K562 (cell line): ENCODE measurements at regions not wholly inside any gene's neighbourhood (a gene's known extent, or its start where the extent isn't known, plus 50 kb on each side); places are given as distances from the start of the nearest gene placed in this dataset.

Experiments used
- ATAC-seq: fragments of 200-7000 bp; cut with Tn5 transposase; 3 replicates; pipeline ENCODE4 v1.9.1; 2020; ENCODE audit warnings: moderate library complexity
- BruUV-seq: library from RNA; stranded (reverse); fragments of 400-500 nt; replicated peaks from 2 replicates; lab custom pipeline; 2021; lab: Mats Ljungman, UMichigan
- CTCF ChIA-PET: fragments of 300-600 bp; formaldehyde crosslinking; extraction: SDS; loops from one replicate; lab custom pipeline; 2021; ENCODE audit warnings: low intra/inter-chr PET ratio; lab: Yijun Ruan, JAX
- POLR2A ChIA-PET: fragments of 300-600, 350-650 bp; sonication (Branson Sonifier 250); formaldehyde crosslinking; extraction: SDS; loops from one replicate; lab custom pipeline; 2021; ENCODE audit warnings: antibody characterized with exemption, inconsistent platforms; lab: Yijun Ruan, JAX
- DNase-seq, 4 experiments: peaks; one replicate each; pipeline versions ENCODE4 v3.0.0 to v3.0.0-alpha.2; 2011 to 2018; ENCODE audit warnings: low spot score in 3 of 4, mixed read lengths in 3 of 4; ENCODE audit errors: extremely low read depth in 1 of 4
- FAIRE-seq: peaks from 2 replicates; lab custom pipeline; 2011; peaks lifted over from hg19 to GRCh38; lab: Jason Lieb, UNC
- H2AFZ ChIP-seq: 2 replicates; pipeline ENCODE4 v1.6.0; 2011; ENCODE audit warnings: low read depth, low read length, control low read depth, inconsistent platforms
- H3K27ac ChIP-seq: fragments of 200-600 bp; 3 replicates; pipeline ENCODE4 v1.8.0; 2011; ENCODE audit warnings: low read depth, mild to moderate bottlenecking, control low read depth, inconsistent platforms, low read length, moderate library complexity, mixed read lengths; ENCODE audit errors: extremely low read depth
- H3K27me3 ChIP-seq, 2 experiments: fragments of 300-600 bp in 1 of 2; 2 replicates in 1 of 2; 3 replicates in 1 of 2; pipeline versions ENCODE4 v1.6.0 to v1.8.0; 2011; ENCODE audit warnings: inconsistent platforms in 2 of 2, low read length in 2 of 2, mild to moderate bottlenecking in 1 of 2, mixed read lengths in 1 of 2, moderate library complexity in 1 of 2; ENCODE audit not compliant: control insufficient read depth in 2 of 2, insufficient read depth in 2 of 2
- H3K36me3 ChIP-seq: fragments of 300-600 bp; 3 replicates; pipeline ENCODE4 v1.8.0; 2011; ENCODE audit warnings: mild to moderate bottlenecking, low read length, inconsistent platforms; ENCODE audit not compliant: control insufficient read depth, insufficient read depth
- H3K4me1 ChIP-seq, 2 experiments: fragments of 200-600 bp in 1 of 2; replicated peaks in 1 of 2; 2 replicates in 1 of 2; 3 replicates in 1 of 2; pipeline versions ENCODE4 v1.5.1 to v1.8.0; 2011; ENCODE audit warnings: inconsistent platforms in 2 of 2, low read length in 2 of 2, mild to moderate bottlenecking in 1 of 2, mixed read lengths in 1 of 2, moderate library complexity in 1 of 2; ENCODE audit not compliant: control insufficient read depth in 2 of 2, insufficient read depth in 2 of 2
- H3K4me2 ChIP-seq: 2 replicates; pipeline ENCODE4 v1.6.1; 2011; ENCODE audit warnings: low read length, control low read depth, inconsistent platforms, mixed read lengths; ENCODE audit not compliant: insufficient read depth
- H3K4me3 ChIP-seq: fragments of 200-600 bp; sonication (generic), shearing (Covaris generic); 2 replicates; pipeline ENCODE4 v1.5.1; 2016; ENCODE audit warnings: control low read depth, inconsistent platforms
- H3K79me2 ChIP-seq: fragments of 200-600 bp; 3 replicates; pipeline ENCODE4 v1.8.0; 2011; ENCODE audit warnings: low read length, inconsistent platforms; ENCODE audit not compliant: control insufficient read depth, insufficient read depth
- H3K9ac ChIP-seq, 2 experiments: 2 replicates each; pipeline versions ENCODE4 v1.6.0 to v1.6.1; 2011; ENCODE audit warnings: low read depth in 2 of 2, low read length in 2 of 2, control low read depth in 1 of 2, inconsistent platforms in 1 of 2, mild to moderate bottlenecking in 1 of 2, mixed read lengths in 1 of 2; ENCODE audit not compliant: insufficient read depth in 1 of 2
- H3K9me1 ChIP-seq: one replicate; pipeline ENCODE4 v1.6.0; 2011; ENCODE audit warnings: inconsistent platforms, mild to moderate bottlenecking, low read length, moderate library complexity; ENCODE audit not compliant: control insufficient read depth, insufficient read depth
- H3K9me3 ChIP-seq: replicated peaks from 2 replicates; pipeline ENCODE4 v1.5.1; 2011; ENCODE audit warnings: low read depth, low read length, inconsistent platforms; ENCODE audit not compliant: control insufficient read depth, insufficient read depth
- H4K20me1 ChIP-seq: replicated peaks from 2 replicates; pipeline ENCODE4 v1.6.1; 2011; ENCODE audit warnings: low read length, inconsistent platforms, mixed read lengths; ENCODE audit not compliant: control insufficient read depth, insufficient read depth
- RBM15 ChIP-seq: fragments of 200-400 bp; formaldehyde crosslinking; IDR thresholded peaks from 2 replicates; pipeline ENCODE4 v1.6.1; 2018; ENCODE audit warnings: mild to moderate bottlenecking, low read length, moderate library complexity; ENCODE audit not compliant: insufficient read depth
- TOE1 ChIP-seq, 2 experiments: fragments of 450-650 bp in 1 of 2; sonication (generic) in 1 of 2; formaldehyde crosslinking in 1 of 2; IDR thresholded peaks; 2 replicates each; pipeline versions ENCODE4 v1.7.1 to v1.8.0; 2016 to 2022; ENCODE audit warnings: borderline replicate concordance in 2 of 2, mild to moderate bottlenecking in 2 of 2, antibody characterized with exemption in 1 of 2, inconsistent platforms in 1 of 2, low read depth in 1 of 2, missing genetic modification reagents in 1 of 2, moderate library complexity in 1 of 2
- ZBTB17 ChIP-seq: fragments of 450-650 bp; formaldehyde crosslinking; IDR thresholded peaks from 2 replicates; pipeline ENCODE4 v1.4.0; 2020; ENCODE audit warnings: mild to moderate bottlenecking
- ZFP36 ChIP-seq: fragments of 150-350 bp; IDR thresholded peaks from 2 replicates; pipeline ENCODE4 v1.6.1; 2018; ENCODE audit warnings: low read length, low read depth; ENCODE audit not compliant: partially characterized antibody
- ZNF217 ChIP-seq: sonication (generic); formaldehyde crosslinking; IDR thresholded peaks from 2 replicates; pipeline ENCODE4 v1.8.0; 2022; ENCODE audit warnings: mild to moderate bottlenecking, missing genetic modification reagents
- ZNF263 ChIP-seq: sonication (generic); formaldehyde crosslinking; IDR thresholded peaks from 2 replicates; pipeline ENCODE4 v1.8.0; 2022; ENCODE audit warnings: mild to moderate bottlenecking, missing genetic modification reagents, borderline replicate concordance
- ZNF324 ChIP-seq: fragments of 250-450 bp; sonication (Bioruptor Pico); IDR thresholded peaks from 2 replicates; pipeline ENCODE4 v1.4.0; 2020; ENCODE audit warnings: mild to moderate bottlenecking
- ZNF696 ChIP-seq: fragments of 250-450 bp; sonication (Bioruptor Pico); conservative IDR thresholded peaks from 2 replicates; pipeline ENCODE4 v1.4.0; 2020; ENCODE audit warnings: mild to moderate bottlenecking, moderate library complexity
- WGBS: fragments of 100-300 bp; shearing (Covaris generic); methylation state at CpG from one replicate; pipeline ENCODE4 v1.1.6; 2016; ENCODE audit warnings: low coverage, mixed read lengths; ENCODE audit not compliant: insufficient coverage; ENCODE audit errors: missing lambda C conversion rate; 5-methylcytosine and 5-hydroxymethylcytosine counted together
- in situ Hi-C: fragments of 300-500 bp; cut with MboI; formaldehyde crosslinking; loops from 4 replicates; pipeline ENCODE4 v1.15.0; 2018; ENCODE audit warnings: inconsistent platforms, mixed read lengths
- intact Hi-C: fragments of 100-400 bp; cut with micrococcal nuclease; formaldehyde crosslinking; loops from 2 replicates; pipeline ENCODE4 v1.14.2; 2022
- TF ChIP-seq, protein P1 (sequence below): IDR thresholded peaks from 2 replicates; pipeline ENCODE4 v1.6.1; 2011; ENCODE audit warnings: borderline replicate concordance, low read depth, mild to moderate bottlenecking, moderate library complexity, low read length; ENCODE audit not compliant: insufficient read depth, poor library complexity, severe bottlenecking
- TF ChIP-seq, protein P2 (sequence below): sonication (generic); formaldehyde crosslinking; IDR thresholded peaks from 2 replicates; pipeline ENCODE4 v1.8.0; 2022; ENCODE audit warnings: missing genetic modification reagents, mild to moderate bottlenecking, borderline replicate concordance
- TF ChIP-seq, protein P3 (sequence below): fragments of 450-650 bp; IDR thresholded peaks from 2 replicates; pipeline ENCODE4 v1.6.1; 2017; ENCODE audit warnings: antibody characterized with exemption
- TF ChIP-seq, protein P4 (sequence below): sonication (generic); formaldehyde crosslinking; IDR thresholded peaks from 2 replicates; pipeline ENCODE4 v1.8.1; 2022; ENCODE audit warnings: missing genetic modification reagents
- TF ChIP-seq, protein P5 (sequence below): fragments of 450-650 bp; formaldehyde crosslinking; IDR thresholded peaks from 2 replicates; pipeline ENCODE4 v1.4.0; 2022; ENCODE audit warnings: missing genetic modification characterization

DNA sequence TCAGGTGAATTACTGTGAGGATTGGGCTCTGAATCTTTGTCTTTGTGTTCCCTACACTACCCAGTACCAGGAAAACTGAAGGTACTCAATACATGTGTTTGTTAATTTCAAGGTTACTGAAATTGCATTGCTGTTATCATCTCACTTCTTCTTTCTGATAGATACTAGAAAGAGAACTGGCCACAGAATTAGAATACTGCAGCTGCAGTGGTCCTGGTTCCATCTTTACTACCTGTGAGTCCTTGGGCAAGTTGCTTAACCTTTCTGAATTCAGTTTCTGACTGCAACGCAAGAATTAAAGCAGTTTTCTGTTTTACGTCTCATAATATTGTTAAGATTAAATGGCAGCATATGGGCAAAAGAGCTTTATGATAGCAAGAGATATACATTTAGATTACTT, 263.5 kb downstream of the LMO4 start:
- Histone ChIP-seq H3K4me1 (no peaks in the 10 kb centered on the region), H3K36me3 (no peaks in the 10 kb centered on the region), H3K27ac (no peak overlapping the region), H4K20me1 (no peaks in the 10 kb centered on the region; the same call in 1 of the 2 replicates), H3K9ac (no peak overlapping the region), H3K9me3 (no peaks in the 10 kb centered on the region), H2AFZ (no peak overlapping the region), H3K27me3 (no peaks in the 10 kb centered on the region; a peak in 1 of 5 replicates), H3K9me1 (no peaks in the 10 kb centered on the region), H3K79me2 (no peaks in the 10 kb centered on the region), H3K4me2 (no peak overlapping the region), H3K4me3 (no peak overlapping the region)
- CTCF ChIA-PET: no interaction called here
- intact Hi-C loops (no loop called here), in situ Hi-C loops (no loop called here)
- no peak for ATAC-seq
- BruUV-seq: no TSS peak
- FAIRE-seq: no peak
- WGBS: 8% methylated on average over 2 of the region's 2 CpGs
- POLR2A ChIA-PET: no interaction called here
- no peak for DNase-seq
- TF ChIP-seq ZNF263 (CRISPR knock-in tag) (no peak), ZNF324 (no peak), ZFP36 (no peak), ZBTB17 (CRISPR knock-in tag) (no peak), TOE1 (IDR thresholded peaks at IDR 0.05; ENCODE audit: borderline replicate concordance) (no peak), TOE1 (CRISPR knock-in tag; IDR thresholded peaks at IDR 0.05; ENCODE audit: borderline replicate concordance, low read depth) (no peak), ZNF217 (CRISPR knock-in tag) (no peak), ZNF696 (CRISPR knock-in tag) (no peak), RBM15 (no peak)
- TF ChIP-seq, protein P1, sequence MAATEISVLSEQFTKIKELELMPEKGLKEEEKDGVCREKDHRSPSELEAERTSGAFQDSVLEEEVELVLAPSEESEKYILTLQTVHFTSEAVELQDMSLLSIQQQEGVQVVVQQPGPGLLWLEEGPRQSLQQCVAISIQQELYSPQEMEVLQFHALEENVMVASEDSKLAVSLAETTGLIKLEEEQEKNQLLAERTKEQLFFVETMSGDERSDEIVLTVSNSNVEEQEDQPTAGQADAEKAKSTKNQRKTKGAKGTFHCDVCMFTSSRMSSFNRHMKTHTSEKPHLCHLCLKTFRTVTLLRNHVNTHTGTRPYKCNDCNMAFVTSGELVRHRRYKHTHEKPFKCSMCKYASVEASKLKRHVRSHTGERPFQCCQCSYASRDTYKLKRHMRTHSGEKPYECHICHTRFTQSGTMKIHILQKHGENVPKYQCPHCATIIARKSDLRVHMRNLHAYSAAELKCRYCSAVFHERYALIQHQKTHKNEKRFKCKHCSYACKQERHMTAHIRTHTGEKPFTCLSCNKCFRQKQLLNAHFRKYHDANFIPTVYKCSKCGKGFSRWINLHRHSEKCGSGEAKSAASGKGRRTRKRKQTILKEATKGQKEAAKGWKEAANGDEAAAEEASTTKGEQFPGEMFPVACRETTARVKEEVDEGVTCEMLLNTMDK: no peak
- TF ChIP-seq, protein P2, sequence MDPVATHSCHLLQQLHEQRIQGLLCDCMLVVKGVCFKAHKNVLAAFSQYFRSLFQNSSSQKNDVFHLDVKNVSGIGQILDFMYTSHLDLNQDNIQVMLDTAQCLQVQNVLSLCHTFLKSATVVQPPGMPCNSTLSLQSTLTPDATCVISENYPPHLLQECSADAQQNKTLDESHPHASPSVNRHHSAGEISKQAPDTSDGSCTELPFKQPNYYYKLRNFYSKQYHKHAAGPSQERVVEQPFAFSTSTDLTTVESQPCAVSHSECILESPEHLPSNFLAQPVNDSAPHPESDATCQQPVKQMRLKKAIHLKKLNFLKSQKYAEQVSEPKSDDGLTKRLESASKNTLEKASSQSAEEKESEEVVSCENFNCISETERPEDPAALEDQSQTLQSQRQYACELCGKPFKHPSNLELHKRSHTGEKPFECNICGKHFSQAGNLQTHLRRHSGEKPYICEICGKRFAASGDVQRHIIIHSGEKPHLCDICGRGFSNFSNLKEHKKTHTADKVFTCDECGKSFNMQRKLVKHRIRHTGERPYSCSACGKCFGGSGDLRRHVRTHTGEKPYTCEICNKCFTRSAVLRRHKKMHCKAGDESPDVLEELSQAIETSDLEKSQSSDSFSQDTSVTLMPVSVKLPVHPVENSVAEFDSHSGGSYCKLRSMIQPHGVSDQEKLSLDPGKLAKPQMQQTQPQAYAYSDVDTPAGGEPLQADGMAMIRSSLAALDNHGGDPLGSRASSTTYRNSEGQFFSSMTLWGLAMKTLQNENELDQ (CRISPR knock-in tag): no peak
- TF ChIP-seq, protein P3, sequence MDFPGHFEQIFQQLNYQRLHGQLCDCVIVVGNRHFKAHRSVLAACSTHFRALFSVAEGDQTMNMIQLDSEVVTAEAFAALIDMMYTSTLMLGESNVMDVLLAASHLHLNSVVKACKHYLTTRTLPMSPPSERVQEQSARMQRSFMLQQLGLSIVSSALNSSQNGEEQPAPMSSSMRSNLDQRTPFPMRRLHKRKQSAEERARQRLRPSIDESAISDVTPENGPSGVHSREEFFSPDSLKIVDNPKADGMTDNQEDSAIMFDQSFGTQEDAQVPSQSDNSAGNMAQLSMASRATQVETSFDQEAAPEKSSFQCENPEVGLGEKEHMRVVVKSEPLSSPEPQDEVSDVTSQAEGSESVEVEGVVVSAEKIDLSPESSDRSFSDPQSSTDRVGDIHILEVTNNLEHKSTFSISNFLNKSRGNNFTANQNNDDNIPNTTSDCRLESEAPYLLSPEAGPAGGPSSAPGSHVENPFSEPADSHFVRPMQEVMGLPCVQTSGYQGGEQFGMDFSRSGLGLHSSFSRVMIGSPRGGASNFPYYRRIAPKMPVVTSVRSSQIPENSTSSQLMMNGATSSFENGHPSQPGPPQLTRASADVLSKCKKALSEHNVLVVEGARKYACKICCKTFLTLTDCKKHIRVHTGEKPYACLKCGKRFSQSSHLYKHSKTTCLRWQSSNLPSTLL: no peak
- TF ChIP-seq, protein P4, sequence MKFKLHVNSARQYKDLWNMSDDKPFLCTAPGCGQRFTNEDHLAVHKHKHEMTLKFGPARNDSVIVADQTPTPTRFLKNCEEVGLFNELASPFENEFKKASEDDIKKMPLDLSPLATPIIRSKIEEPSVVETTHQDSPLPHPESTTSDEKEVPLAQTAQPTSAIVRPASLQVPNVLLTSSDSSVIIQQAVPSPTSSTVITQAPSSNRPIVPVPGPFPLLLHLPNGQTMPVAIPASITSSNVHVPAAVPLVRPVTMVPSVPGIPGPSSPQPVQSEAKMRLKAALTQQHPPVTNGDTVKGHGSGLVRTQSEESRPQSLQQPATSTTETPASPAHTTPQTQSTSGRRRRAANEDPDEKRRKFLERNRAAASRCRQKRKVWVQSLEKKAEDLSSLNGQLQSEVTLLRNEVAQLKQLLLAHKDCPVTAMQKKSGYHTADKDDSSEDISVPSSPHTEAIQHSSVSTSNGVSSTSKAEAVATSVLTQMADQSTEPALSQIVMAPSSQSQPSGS (CRISPR knock-in tag): no peak
- TF ChIP-seq, protein P5, sequence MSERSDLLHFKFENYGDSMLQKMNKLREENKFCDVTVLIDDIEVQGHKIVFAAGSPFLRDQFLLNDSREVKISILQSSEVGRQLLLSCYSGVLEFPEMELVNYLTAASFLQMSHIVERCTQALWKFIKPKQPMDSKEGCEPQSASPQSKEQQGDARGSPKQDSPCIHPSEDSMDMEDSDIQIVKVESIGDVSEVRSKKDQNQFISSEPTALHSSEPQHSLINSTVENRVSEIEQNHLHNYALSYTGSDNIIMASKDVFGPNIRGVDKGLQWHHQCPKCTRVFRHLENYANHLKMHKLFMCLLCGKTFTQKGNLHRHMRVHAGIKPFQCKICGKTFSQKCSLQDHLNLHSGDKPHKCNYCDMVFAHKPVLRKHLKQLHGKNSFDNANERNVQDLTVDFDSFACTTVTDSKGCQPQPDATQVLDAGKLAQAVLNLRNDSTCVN: no peak
